Testis (tissue), 2 donors: ENCODE measurements at regions not wholly inside any gene's neighbourhood (a gene's known extent, or its start where the extent isn't known, plus 50 kb on each side); places are given as distances from the start of the nearest gene placed in this dataset.

Experiments
- CTCF ChIP-seq, 3 experiments: fragments of 450-650 bp in 2 of 3; fragments of 200-600 bp in 1 of 3; sonication (generic) in 1 of 3; IDR thresholded peaks; one replicate each; pipeline ENCODE4 v1.5.1; 2016 to 2019; ENCODE audit warnings: antibody characterized with exemption in 3 of 3, mild to moderate bottlenecking in 2 of 3, moderate library complexity in 1 of 3
- POLR2A ChIP-seq: fragments of 450-650 bp; IDR thresholded peaks from one replicate; pipeline ENCODE4 v1.6.1; 2017; ENCODE audit warnings: antibody characterized with exemption, mild to moderate bottlenecking, moderate library complexity

GRCh38 chr14:71651228-71651627, 281.0 kb upstream of the RGS6 start:
- TF ChIP-seq CTCF (IDR thresholded peaks at IDR 0.05), result no peak
- no peak for TF ChIP-seq POLR2A
